ENCODE measurements at regions not wholly inside any gene's neighbourhood (a gene's known extent, or its start where the extent isn't known, plus 50 kb on each side); places are given as distances from the start of the nearest gene placed in this dataset.
"Not testable (repeated sequence)": the region's sequence is repeated elsewhere in the genome, so short reads cannot be mapped to it uniquely, and the experiment has no call there.

DNA sequence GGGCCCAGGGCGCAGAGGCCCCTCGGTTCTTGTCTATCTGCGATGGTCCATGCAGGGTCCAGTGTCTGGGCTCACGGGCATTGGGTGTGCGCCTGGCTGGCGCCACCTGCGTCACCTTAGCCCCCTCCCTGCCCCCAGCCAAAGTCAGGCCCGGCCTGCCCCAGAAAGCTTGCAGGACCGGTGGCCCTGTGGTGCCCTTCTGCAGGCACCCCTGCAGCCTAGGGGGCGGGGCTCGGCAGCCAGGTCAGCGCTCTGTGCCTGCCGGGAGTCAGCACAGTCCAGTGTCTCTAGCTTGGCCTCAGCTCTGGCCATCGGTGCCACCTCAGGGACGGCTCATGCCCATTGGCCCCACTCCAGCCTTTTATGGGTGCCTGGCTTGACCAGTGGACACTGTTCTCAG is 99.7 kb downstream of the TMEM121 start:
- not testable (repeated sequence) for TF ChIP-seq SUZ12 (IDR thresholded peaks at IDR 0.05; ENCODE audit: extremely low read depth, insufficient read depth, insufficient read length); ZNF274 (IDR thresholded peaks at IDR 0.05; ENCODE audit: low read depth, low read length); YY1 (IDR thresholded peaks at IDR 0.05; ENCODE audit: insufficient read depth, insufficient read length)

Data from NT2/D1 (cell line).